MM.1S (cell line): ENCODE measurements at regions not wholly inside any gene's neighbourhood (a gene's known extent, or its start where the extent isn't known, plus 50 kb on each side); places are given as distances from the start of the nearest gene placed in this dataset.

ENCODE experiments used
- EZH2 ChIP-seq: fragments of 300-600 bp; sonication (generic); optimal IDR thresholded peaks from 2 replicates; pipeline ENCODE3; 2017; ENCODE audit warnings: low read depth, mild to moderate bottlenecking, antibody characterized with exemption, low read length, mixed read lengths
- EZH2phosphoT487 ChIP-seq: fragments of 300-600 bp; sonication (generic); IDR thresholded peaks from 2 replicates; pipeline ENCODE4 v1.6.1; 2018; ENCODE audit warnings: antibody characterized with exemption, low read length
- TF ChIP-seq, protein P1 (sequence below): fragments of 300-600 bp; sonication (generic); IDR thresholded peaks from 2 replicates; pipeline ENCODE4 v1.5.1; 2016; ENCODE audit warnings: antibody characterized with exemption, low read length, mixed read lengths

DNA sequence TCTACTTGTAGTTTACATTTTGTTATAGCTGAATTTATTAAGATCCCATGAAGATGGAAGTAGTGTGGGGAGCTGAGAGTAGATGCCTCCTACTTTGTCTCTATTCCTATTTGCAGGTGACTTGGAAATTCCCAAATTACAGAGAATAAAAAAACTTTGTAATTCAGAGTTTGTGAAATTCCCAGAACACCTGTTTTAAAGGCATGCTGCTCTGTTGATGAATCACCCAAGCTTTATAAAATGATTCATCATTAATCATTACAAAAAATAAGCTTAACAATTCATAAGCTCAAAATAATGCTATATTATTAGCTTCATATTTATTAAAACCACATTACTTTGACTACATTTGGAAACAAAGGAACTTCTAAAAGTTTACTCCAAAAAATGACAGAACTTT, 856.3 kb downstream of the RPA4 start:
- TF ChIP-seq, protein P1, sequence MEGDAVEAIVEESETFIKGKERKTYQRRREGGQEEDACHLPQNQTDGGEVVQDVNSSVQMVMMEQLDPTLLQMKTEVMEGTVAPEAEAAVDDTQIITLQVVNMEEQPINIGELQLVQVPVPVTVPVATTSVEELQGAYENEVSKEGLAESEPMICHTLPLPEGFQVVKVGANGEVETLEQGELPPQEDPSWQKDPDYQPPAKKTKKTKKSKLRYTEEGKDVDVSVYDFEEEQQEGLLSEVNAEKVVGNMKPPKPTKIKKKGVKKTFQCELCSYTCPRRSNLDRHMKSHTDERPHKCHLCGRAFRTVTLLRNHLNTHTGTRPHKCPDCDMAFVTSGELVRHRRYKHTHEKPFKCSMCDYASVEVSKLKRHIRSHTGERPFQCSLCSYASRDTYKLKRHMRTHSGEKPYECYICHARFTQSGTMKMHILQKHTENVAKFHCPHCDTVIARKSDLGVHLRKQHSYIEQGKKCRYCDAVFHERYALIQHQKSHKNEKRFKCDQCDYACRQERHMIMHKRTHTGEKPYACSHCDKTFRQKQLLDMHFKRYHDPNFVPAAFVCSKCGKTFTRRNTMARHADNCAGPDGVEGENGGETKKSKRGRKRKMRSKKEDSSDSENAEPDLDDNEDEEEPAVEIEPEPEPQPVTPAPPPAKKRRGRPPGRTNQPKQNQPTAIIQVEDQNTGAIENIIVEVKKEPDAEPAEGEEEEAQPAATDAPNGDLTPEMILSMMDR: no peak
- TF ChIP-seq EZH2 (no peak), EZH2phosphoT487 (no peak)
